ENCODE measurements at regions not wholly inside any gene's neighbourhood (a gene's known extent, or its start where the extent isn't known, plus 50 kb on each side); places are given as distances from the start of the nearest gene placed in this dataset.

DNA sequence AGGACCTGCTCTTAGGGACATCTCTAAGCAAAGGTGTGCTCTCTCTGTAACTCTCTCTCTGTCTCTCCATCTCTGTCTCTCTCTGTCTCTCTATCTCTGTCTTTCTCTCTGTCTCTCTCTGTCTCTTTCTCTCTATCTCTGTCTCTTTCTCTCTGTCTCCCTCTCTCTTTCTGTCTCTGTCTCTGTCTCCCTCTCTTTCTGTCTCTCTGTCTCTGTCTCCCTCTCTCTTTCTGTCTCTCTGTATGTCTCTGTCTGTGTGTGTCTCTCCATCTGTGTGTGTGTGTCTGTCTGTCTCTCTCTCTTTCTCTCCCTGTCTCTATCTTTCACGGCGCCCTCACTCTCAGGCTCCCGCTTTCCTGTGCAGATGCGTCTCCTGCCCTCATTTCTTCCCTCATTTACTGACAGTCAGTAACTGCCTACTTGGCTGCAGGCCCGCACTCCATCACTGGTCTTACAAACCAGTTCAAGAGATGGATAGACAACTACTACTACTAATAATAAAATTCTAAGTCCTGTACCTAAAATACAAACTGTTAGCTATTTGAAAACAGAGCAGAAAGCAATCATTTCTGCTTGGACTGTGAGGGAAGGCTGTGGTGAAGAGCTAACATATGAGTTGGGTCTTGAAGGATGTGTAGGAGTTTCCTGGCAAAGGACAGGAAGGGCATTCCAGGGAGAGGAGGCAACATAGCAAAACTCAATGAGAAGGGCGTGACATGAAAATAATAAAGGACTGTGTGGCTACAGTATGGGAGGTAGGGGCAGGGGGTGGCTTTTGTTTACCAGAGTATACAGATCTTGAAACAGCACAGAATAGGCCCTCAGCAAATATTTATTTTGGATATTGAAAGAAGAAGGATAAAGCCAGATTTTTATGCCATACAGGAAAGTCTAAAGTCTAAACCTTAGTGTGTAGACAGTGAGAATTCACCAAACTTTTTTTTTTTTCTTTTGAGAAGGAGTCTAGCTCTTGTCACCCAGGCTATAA lies 67.8 kb upstream of the TAB2 start:
- ChIA-PET POLR2A (no interaction called here), CTCF (no interaction called here)

DNA sequence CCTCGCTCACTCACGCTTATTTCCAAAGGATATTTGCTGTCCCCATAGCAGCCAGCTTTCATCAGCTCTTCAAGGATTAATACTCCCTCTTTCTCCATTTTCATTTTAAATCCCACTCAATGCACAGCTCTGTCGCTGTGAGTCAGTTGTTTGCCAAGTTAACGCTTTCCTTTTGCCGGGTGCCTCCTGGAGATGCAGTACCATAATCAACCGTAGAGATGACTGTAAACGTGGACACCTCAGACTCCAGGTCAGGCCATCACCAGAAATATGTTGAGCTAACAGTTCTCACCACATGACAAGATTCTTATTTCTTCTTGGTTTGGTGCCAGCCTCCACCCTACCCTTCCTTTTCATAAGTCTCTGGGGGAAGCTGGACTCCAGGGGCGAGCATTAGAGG lies 66.6 kb upstream of the TAB2 start:
- TF ChIP-seq NFRKB (IDR thresholded peaks at IDR 0.05) (no peak), BHLHE40 (IDR thresholded peaks at IDR 0.05; ENCODE audit: borderline replicate concordance) (no peak), LEF1 (IDR thresholded peaks at IDR 0.05; ENCODE audit: borderline replicate concordance) (no peak), SP1 (IDR thresholded peaks at IDR 0.05) (no peak), HDGF (IDR thresholded peaks at IDR 0.05; ENCODE audit: borderline replicate concordance) (no peak), CTBP1 (IDR thresholded peaks at IDR 0.05; ENCODE audit: borderline replicate concordance) (no peak), FOXA1 (IDR thresholded peaks at IDR 0.05) (no peak), L3MBTL2 (conservative IDR thresholded peaks at IDR 0.05) (no peak), ARNT (IDR thresholded peaks at IDR 0.05) (no peak), TARDBP (IDR thresholded peaks at IDR 0.05) (no peak), ELF4 (IDR thresholded peaks at IDR 0.05) (no peak), FOXM1 (IDR thresholded peaks at IDR 0.05; ENCODE audit: borderline replicate concordance) (no peak), SUZ12 (IDR thresholded peaks at IDR 0.05) (no peak)
- TF ChIP-seq, protein P1, sequence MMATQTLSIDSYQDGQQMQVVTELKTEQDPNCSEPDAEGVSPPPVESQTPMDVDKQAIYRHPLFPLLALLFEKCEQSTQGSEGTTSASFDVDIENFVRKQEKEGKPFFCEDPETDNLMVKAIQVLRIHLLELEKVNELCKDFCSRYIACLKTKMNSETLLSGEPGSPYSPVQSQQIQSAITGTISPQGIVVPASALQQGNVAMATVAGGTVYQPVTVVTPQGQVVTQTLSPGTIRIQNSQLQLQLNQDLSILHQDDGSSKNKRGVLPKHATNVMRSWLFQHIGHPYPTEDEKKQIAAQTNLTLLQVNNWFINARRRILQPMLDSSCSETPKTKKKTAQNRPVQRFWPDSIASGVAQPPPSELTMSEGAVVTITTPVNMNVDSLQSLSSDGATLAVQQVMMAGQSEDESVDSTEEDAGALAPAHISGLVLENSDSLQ (IDR thresholded peaks at IDR 0.05) = no peak
- CTCF ChIA-PET = no interaction called here
- POLR2A ChIA-PET = no interaction called here
- no peak for DNase-seq (ENCODE audit: extremely low spot score)

More for the DNA sequence above, 67.8 kb upstream of the TAB2 start:
- TF ChIP-seq ELF4 (IDR thresholded peaks at IDR 0.05) (no peak), NFRKB (IDR thresholded peaks at IDR 0.05) (no peak), FOXK2 (IDR thresholded peaks at IDR 0.05) (no peak), FOXA1 (IDR thresholded peaks at IDR 0.05) (no peak), FOXM1 (IDR thresholded peaks at IDR 0.05; ENCODE audit: borderline replicate concordance) (no peak), SUZ12 (IDR thresholded peaks at IDR 0.05) (no peak), L3MBTL2 (conservative IDR thresholded peaks at IDR 0.05) (no peak), ARNT (IDR thresholded peaks at IDR 0.05) (no peak), CTBP1 (IDR thresholded peaks at IDR 0.05; ENCODE audit: borderline replicate concordance) (no peak), LEF1 (IDR thresholded peaks at IDR 0.05; ENCODE audit: borderline replicate concordance) (no peak), HDGF (IDR thresholded peaks at IDR 0.05; ENCODE audit: borderline replicate concordance) (no peak), ZNF384 (IDR thresholded peaks at IDR 0.05) (no peak), BHLHE40 (IDR thresholded peaks at IDR 0.05; ENCODE audit: borderline replicate concordance) (no peak)
- TF ChIP-seq, protein P1 (IDR thresholded peaks at IDR 0.05) = no peak
- no peak for DNase-seq (ENCODE audit: extremely low spot score)

DNA sequence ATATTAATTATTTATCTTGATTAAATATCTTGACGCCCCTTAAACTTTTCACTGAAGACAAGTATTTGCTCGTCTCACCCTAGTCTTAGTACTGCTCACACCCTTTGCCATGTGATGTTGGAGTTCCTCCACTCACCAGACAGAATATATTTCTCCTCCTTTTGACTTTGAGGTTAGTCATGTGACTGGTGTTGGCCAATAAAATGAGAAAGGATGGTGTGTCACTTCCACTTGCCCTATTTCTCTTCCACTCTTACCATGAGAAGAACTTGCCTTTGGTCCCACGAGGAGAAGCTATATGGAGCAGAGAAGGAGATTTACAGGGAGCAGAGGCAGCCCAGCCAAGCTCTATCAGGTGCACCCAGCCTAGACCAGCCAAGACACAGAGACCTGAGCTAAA lies 64.9 kb upstream of the TAB2 start:
- ChIA-PET CTCF (no interaction called here), POLR2A (no interaction called here)
- DNase-seq (ENCODE audit: extremely low spot score) = no peak
- TF ChIP-seq CTBP1 (IDR thresholded peaks at IDR 0.05; ENCODE audit: borderline replicate concordance) (no peak), SP1 (IDR thresholded peaks at IDR 0.05) (no peak)
- TF ChIP-seq, protein P1 (IDR thresholded peaks at IDR 0.05) = no peak

DNA sequence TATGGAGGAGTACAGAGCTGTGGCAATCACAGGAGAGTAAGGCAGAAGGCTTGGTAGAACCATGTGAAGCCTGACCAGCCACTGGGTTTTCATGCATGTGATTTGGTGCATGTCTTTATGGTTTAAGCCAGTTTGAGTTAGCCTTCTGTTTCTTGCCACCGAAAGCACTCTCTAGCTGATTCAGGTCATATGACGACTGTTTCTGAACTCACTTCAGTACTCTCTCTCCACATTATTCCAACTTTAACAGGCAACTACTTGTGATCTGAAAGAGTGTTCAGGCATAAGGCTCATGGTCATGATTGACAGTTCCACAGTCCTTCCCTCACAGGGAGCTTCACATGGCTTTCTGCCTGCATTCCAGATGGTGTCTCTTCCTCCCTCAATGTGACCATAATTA lies 63.3 kb upstream of the TAB2 start:
- no peak for DNase-seq (ENCODE audit: extremely low spot score)
- POLR2A ChIA-PET = no interaction called here
- TF ChIP-seq, protein P1 (IDR thresholded peaks at IDR 0.05) = 0 out of 2 replicates have a peak, but pooled peaks have one; percentile 39
- TF ChIP-seq FOXK2 (IDR thresholded peaks at IDR 0.05) = no peak
- CTCF ChIA-PET = no interaction called here

DNA sequence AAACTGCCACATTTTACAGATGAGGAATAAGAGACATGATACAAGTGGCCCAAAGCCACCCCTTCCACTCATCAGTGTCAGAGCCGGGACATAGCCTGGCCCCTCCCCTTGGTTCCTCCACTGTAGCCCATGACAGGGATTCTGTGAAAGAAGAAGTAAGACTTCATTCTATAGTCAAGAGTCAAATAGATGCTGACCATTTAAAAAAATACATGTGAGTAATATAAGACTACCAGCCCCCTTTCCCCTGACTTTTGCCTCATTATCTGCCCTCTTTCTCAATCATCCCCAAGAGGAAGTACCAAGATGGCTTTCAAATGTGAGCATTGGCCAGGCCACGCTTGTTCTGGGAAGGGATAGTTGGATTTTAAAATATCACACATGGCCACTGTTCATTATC lies 57.8 kb upstream of the TAB2 start:
- ChIA-PET CTCF (no interaction called here), POLR2A (no interaction called here)
- no peak for DNase-seq (ENCODE audit: extremely low spot score)
- TF ChIP-seq CTBP1 (IDR thresholded peaks at IDR 0.05; ENCODE audit: borderline replicate concordance) (no peak), ARNT (IDR thresholded peaks at IDR 0.05) (no peak), FOXM1 (IDR thresholded peaks at IDR 0.05; ENCODE audit: borderline replicate concordance) (no peak), LEF1 (IDR thresholded peaks at IDR 0.05; ENCODE audit: borderline replicate concordance) (no peak), ELF4 (IDR thresholded peaks at IDR 0.05) (no peak), HDGF (IDR thresholded peaks at IDR 0.05; ENCODE audit: borderline replicate concordance) (no peak), BHLHE40 (IDR thresholded peaks at IDR 0.05; ENCODE audit: borderline replicate concordance) (no peak)
- TF ChIP-seq, protein P1 (IDR thresholded peaks at IDR 0.05) = no peak
